Natural killer cell treated with Interleukin-12 subunit alpha and Interleukin-12 subunit beta and Interleukin-15 and Interleukin-18, amount 100 ng/mL, for 72 hours (primary cell): ENCODE measurements at regions not wholly inside any gene's neighbourhood (a gene's known extent, or its start where the extent isn't known, plus 50 kb on each side); places are given as distances from the start of the nearest gene placed in this dataset.

Experiments used
- ATAC-seq, 2 donors: fragments of 150-1000 bp; cut with Tn5 transposase in 1 of 2; sonication (Bioruptor Pico), chemical (Tn5 transposase) in 1 of 2; 2 replicates each; pipeline ENCODE4 v1.10.0; 2021
- DNase-seq: peaks from one replicate; pipeline ENCODE4 v3.0.0; 2022; ENCODE audit warnings: low spot score
- H3K27ac Mint-ChIP-seq, 2 donors: 1 replicate in 1 of 2; 2 replicates in 1 of 2; pipeline ENCODE4 v1.8.0; 2022; ENCODE audit warnings: mixed read lengths in 2 of 2, mild to moderate bottlenecking in 1 of 2, moderate library complexity in 1 of 2
- H3K27me3 Mint-ChIP-seq, 2 donors: 1 replicate in 1 of 2; 2 replicates in 1 of 2; pipeline ENCODE4 v1.8.0; 2022; ENCODE audit warnings: mixed read lengths in 2 of 2
- H3K36me3 Mint-ChIP-seq: one replicate; pipeline ENCODE4 v1.8.0; 2022; ENCODE audit warnings: mixed read lengths
- H3K4me1 Mint-ChIP-seq, 2 donors: 1 replicate in 1 of 2; 2 replicates in 1 of 2; pipeline ENCODE4 v1.8.0; 2022; ENCODE audit warnings: low read depth in 2 of 2, mixed read lengths in 2 of 2, mild to moderate bottlenecking in 1 of 2
- H3K4me3 Mint-ChIP-seq: one replicate; pipeline ENCODE4 v1.8.0; 2022; ENCODE audit warnings: mixed read lengths
- H3K9me3 Mint-ChIP-seq: 2 replicates; pipeline ENCODE4 v1.8.0; 2022; ENCODE audit warnings: mixed read lengths

GRCh38 chr4:120435179-120435578, 368.5 kb upstream of the MAD2L1 start:
- Mint-ChIP-seq H3K27ac (no peak overlapping the region), H3K36me3 (no peaks in the 10 kb centered on the region), H3K9me3 (no peaks in the 10 kb centered on the region), H3K4me3 (no peak overlapping the region), H3K27me3 (no peaks in the 10 kb centered on the region), H3K4me1 (no peaks in the 10 kb centered on the region)
- DNase-seq (no peak), ATAC-seq (no peak)

GRCh38 chr4:120434756-120435155, 368.1 kb upstream of the MAD2L1 start:
- ATAC-seq = no peak
- no peak overlapping the region for H3K27ac Mint-ChIP-seq
- no peaks in the 10 kb centered on the region for H3K36me3 Mint-ChIP-seq
- H3K27me3 Mint-ChIP-seq = no peaks in the 10 kb centered on the region
- H3K4me1 Mint-ChIP-seq = no peaks in the 10 kb centered on the region
- H3K4me3 Mint-ChIP-seq = no peak overlapping the region
- no peaks in the 10 kb centered on the region for H3K9me3 Mint-ChIP-seq
- no peak for DNase-seq

- no peak for DNase-seq
- no peak overlapping the region for H3K4me3 Mint-ChIP-seq
- no peaks in the 10 kb centered on the region for H3K9me3 Mint-ChIP-seq
- ATAC-seq = no peak
- no peaks in the 10 kb centered on the region for H3K4me1 Mint-ChIP-seq
- no peaks in the 10 kb centered on the region for H3K27me3 Mint-ChIP-seq
- H3K27ac Mint-ChIP-seq = no peak overlapping the region
- no peaks in the 10 kb centered on the region for H3K36me3 Mint-ChIP-seq
These were observed 365.7 kb upstream of the MAD2L1 start for GRCh38 chr4:120432301-120432860.

GRCh38 chr4:120431180-120431579, 364.5 kb upstream of the MAD2L1 start:
- Mint-ChIP-seq H3K9me3 (no peaks in the 10 kb centered on the region), H3K4me1 (no peaks in the 10 kb centered on the region), H3K27me3 (no peaks in the 10 kb centered on the region), H3K36me3 (no peaks in the 10 kb centered on the region), H3K27ac (no peak overlapping the region), H3K4me3 (no peak overlapping the region)
- no peak for ATAC-seq
- DNase-seq = no peak

GRCh38 chr4:120418146-120418545, 351.5 kb upstream of the MAD2L1 start:
- Mint-ChIP-seq H3K4me1 (no peaks in the 10 kb centered on the region), H3K27me3 (no peaks in the 10 kb centered on the region), H3K9me3 (peaks cover 14% of the 10 kb centered on the region), H3K27ac (no peak overlapping the region), H3K36me3 (no peaks in the 10 kb centered on the region), H3K4me3 (no peak overlapping the region)
- no peak for DNase-seq
- no peak for ATAC-seq

- Mint-ChIP-seq H3K9me3 (peaks cover 24% of the 10 kb centered on the region), H3K4me3 (no peak overlapping the region), H3K36me3 (peaks cover under 1% of the 10 kb centered on the region), H3K4me1 (no peaks in the 10 kb centered on the region), H3K27me3 (no peaks in the 10 kb centered on the region), H3K27ac (no peak overlapping the region)
- ATAC-seq (no peak), DNase-seq (no peak)
These were observed 349.2 kb upstream of the MAD2L1 start for GRCh38 chr4:120415896-120416295.

GRCh38 chr4:120406960-120407359, 340.3 kb upstream of the MAD2L1 start:
- Mint-ChIP-seq H3K27ac (no peak overlapping the region), H3K9me3 (peaks cover 31% of the 10 kb centered on the region), H3K4me3 (no peak overlapping the region), H3K27me3 (no peaks in the 10 kb centered on the region), H3K36me3 (peaks cover 16% of the 10 kb centered on the region), H3K4me1 (no peaks in the 10 kb centered on the region)
- DNase-seq (no peak), ATAC-seq (no peak)

GRCh38 chr4:120403296-120403695, 336.6 kb upstream of the MAD2L1 start:
- no peak for DNase-seq
- peaks cover 14% of the 10 kb centered on the region for H3K9me3 Mint-ChIP-seq
- H3K4me3 Mint-ChIP-seq = no peak overlapping the region

GRCh38 chr4:120400441-120400840, 333.8 kb upstream of the MAD2L1 start:
- no peak overlapping the region for H3K4me3 Mint-ChIP-seq
- H3K36me3 Mint-ChIP-seq = peaks cover 4% of the 10 kb centered on the region
- no peaks in the 10 kb centered on the region for H3K27me3 Mint-ChIP-seq
- H3K4me1 Mint-ChIP-seq = no peaks in the 10 kb centered on the region
- ATAC-seq = no peak
- no peak overlapping the region for H3K27ac Mint-ChIP-seq
- no peak for DNase-seq
- H3K9me3 Mint-ChIP-seq = peaks cover 15% of the 10 kb centered on the region

More at GRCh38 chr4:120403296-120403695, 336.6 kb upstream of the MAD2L1 start:
- no peaks in the 10 kb centered on the region for H3K4me1 Mint-ChIP-seq
- no peak overlapping the region for H3K27ac Mint-ChIP-seq
- no peak for ATAC-seq
- H3K27me3 Mint-ChIP-seq = no peaks in the 10 kb centered on the region
- H3K36me3 Mint-ChIP-seq = peaks cover 4% of the 10 kb centered on the region

- H3K36me3 Mint-ChIP-seq = peaks cover 3% of the 10 kb centered on the region
- H3K4me1 Mint-ChIP-seq = no peaks in the 10 kb centered on the region
- H3K27ac Mint-ChIP-seq = no peak overlapping the region
- no peak for DNase-seq
- H3K27me3 Mint-ChIP-seq = no peaks in the 10 kb centered on the region
- ATAC-seq = no peak
- H3K9me3 Mint-ChIP-seq = peaks cover 13% of the 10 kb centered on the region
- no peak overlapping the region for H3K4me3 Mint-ChIP-seq
These were observed 333.2 kb upstream of the MAD2L1 start for GRCh38 chr4:120399826-120400225.

- H3K27me3 Mint-ChIP-seq = no peaks in the 10 kb centered on the region
- H3K4me1 Mint-ChIP-seq = no peaks in the 10 kb centered on the region
These were observed 329.1 kb upstream of the MAD2L1 start for GRCh38 chr4:120395746-120396145.

GRCh38 chr4:120355881-120356280, 289.2 kb upstream of the MAD2L1 start:
- no peak for ATAC-seq
- peaks cover 7% of the 10 kb centered on the region for H3K9me3 Mint-ChIP-seq

More at GRCh38 chr4:120395746-120396145, 329.1 kb upstream of the MAD2L1 start:
- H3K36me3 Mint-ChIP-seq = no peaks in the 10 kb centered on the region
- DNase-seq (no peak), ATAC-seq (no peak)
- H3K9me3 Mint-ChIP-seq = peaks cover 8% of the 10 kb centered on the region
- H3K27ac Mint-ChIP-seq = no peak overlapping the region
- no peak overlapping the region for H3K4me3 Mint-ChIP-seq

GRCh38 chr4:120354381-120354780, 287.7 kb upstream of the MAD2L1 start:
- H3K27me3 Mint-ChIP-seq = no peaks in the 10 kb centered on the region
- H3K9me3 Mint-ChIP-seq = peaks cover 8% of the 10 kb centered on the region

More at GRCh38 chr4:120355881-120356280, 289.2 kb upstream of the MAD2L1 start:
- H3K27me3 Mint-ChIP-seq = no peaks in the 10 kb centered on the region
- no peaks in the 10 kb centered on the region for H3K4me1 Mint-ChIP-seq
- no peak overlapping the region for H3K27ac Mint-ChIP-seq
- H3K4me3 Mint-ChIP-seq = no peak overlapping the region
- DNase-seq = no peak
- H3K36me3 Mint-ChIP-seq = no peaks in the 10 kb centered on the region

GRCh38 chr4:120353235-120353634, 286.6 kb upstream of the MAD2L1 start:
- ATAC-seq = no peak
- H3K27ac Mint-ChIP-seq = no peak overlapping the region
- H3K4me3 Mint-ChIP-seq = no peak overlapping the region
- peaks cover 8% of the 10 kb centered on the region for H3K9me3 Mint-ChIP-seq
- no peaks in the 10 kb centered on the region for H3K27me3 Mint-ChIP-seq
- DNase-seq = no peak
- no peaks in the 10 kb centered on the region for H3K4me1 Mint-ChIP-seq
- no peaks in the 10 kb centered on the region for H3K36me3 Mint-ChIP-seq

More at GRCh38 chr4:120354381-120354780, 287.7 kb upstream of the MAD2L1 start:
- ATAC-seq (no peak), DNase-seq (no peak)
- Mint-ChIP-seq H3K27ac (no peak overlapping the region), H3K36me3 (no peaks in the 10 kb centered on the region), H3K4me1 (no peaks in the 10 kb centered on the region), H3K4me3 (no peak overlapping the region)

GRCh38 chr4:120352739-120353138, 286.1 kb upstream of the MAD2L1 start:
- ATAC-seq = no peak
- no peaks in the 10 kb centered on the region for H3K27me3 Mint-ChIP-seq
- no peaks in the 10 kb centered on the region for H3K4me1 Mint-ChIP-seq
- peaks cover 8% of the 10 kb centered on the region for H3K9me3 Mint-ChIP-seq
- H3K27ac Mint-ChIP-seq = no peak overlapping the region
- no peak overlapping the region for H3K4me3 Mint-ChIP-seq
- no peak for DNase-seq
- H3K36me3 Mint-ChIP-seq = no peaks in the 10 kb centered on the region
